DOHH2 (cell line): ENCODE measurements at regions not wholly inside any gene's neighbourhood (a gene's known extent, or its start where the extent isn't known, plus 50 kb on each side); places are given as distances from the start of the nearest gene placed in this dataset.

Experiments used
- H3F3A ChIP-seq: fragments of 200-600 bp; sonication (generic), shearing (Covaris generic); 2 replicates; pipeline ENCODE4 v1.6.0; 2016; ENCODE audit warnings: antibody characterized with exemption, mild to moderate bottlenecking; ENCODE audit not compliant: control insufficient read depth, insufficient read depth
- H3K27ac ChIP-seq: fragments of 200-600 bp; sonication (generic); 2 replicates; pipeline ENCODE4 v1.5.1; 2014; ENCODE audit warnings: low read depth, mild to moderate bottlenecking, low read length, moderate library complexity
- H3K27me3 ChIP-seq: fragments of 200-600 bp; sonication (generic); 2 replicates; pipeline ENCODE4 v1.6.1; 2014; ENCODE audit warnings: mild to moderate bottlenecking, low read length, mixed read lengths; ENCODE audit not compliant: control insufficient read depth
- H3K36me3 ChIP-seq: fragments of 200-600 bp; sonication (generic); 2 replicates; pipeline ENCODE4 v1.6.1; 2014; ENCODE audit warnings: mild to moderate bottlenecking, low read length, moderate library complexity, mixed read lengths; ENCODE audit not compliant: control insufficient read depth
- H3K4me1 ChIP-seq: fragments of 200-600 bp; sonication (generic); 2 replicates; pipeline ENCODE4 v1.6.1; 2014; ENCODE audit warnings: mild to moderate bottlenecking, low read length, mixed read lengths; ENCODE audit not compliant: control insufficient read depth
- H3K4me2 ChIP-seq: fragments of 200-600 bp; sonication (generic); 2 replicates; pipeline ENCODE4 v1.6.0; 2014; ENCODE audit warnings: mild to moderate bottlenecking, low read length, moderate library complexity
- H3K4me3 ChIP-seq: fragments of 200-600 bp; sonication (generic); 2 replicates; pipeline ENCODE4 v1.5.1; 2014; ENCODE audit warnings: mild to moderate bottlenecking, low read length, mixed read lengths
- H3K79me2 ChIP-seq: fragments of 200-600 bp; sonication (generic); 2 replicates; pipeline ENCODE4 v1.6.1; 2014; ENCODE audit warnings: mild to moderate bottlenecking, low read length, mixed read lengths; ENCODE audit not compliant: control insufficient read depth
- H3K9me2 ChIP-seq: fragments of 200-600 bp; sonication (generic); replicated peaks from 2 replicates; pipeline ENCODE4 v1.6.1; 2014; ENCODE audit warnings: mild to moderate bottlenecking, low read length, mixed read lengths; ENCODE audit not compliant: control insufficient read depth
- H3K9me3 ChIP-seq: fragments of 200-600 bp; sonication (generic); 2 replicates; pipeline ENCODE4 v1.6.1; 2014; ENCODE audit warnings: antibody characterized with exemption, low read length, mixed read lengths; ENCODE audit not compliant: control insufficient read depth, insufficient read depth
- H4K20me1 ChIP-seq: fragments of 200-600 bp; sonication (generic); 2 replicates; pipeline ENCODE4 v1.6.0; 2014; ENCODE audit warnings: low read depth, mild to moderate bottlenecking, antibody characterized with exemption, low read length, moderate library complexity; ENCODE audit not compliant: control insufficient read depth, insufficient read depth
- CTCF ChIP-seq: fragments of 200-600 bp; sonication (generic); IDR thresholded peaks from one replicate; pipeline ENCODE4 v1.5.1; 2014; ENCODE audit warnings: antibody characterized with exemption, mild to moderate bottlenecking, low read depth, low read length; ENCODE audit not compliant: poor library complexity, severe bottlenecking
- EZH2phosphoT487 ChIP-seq: fragments of 200-600 bp; sonication (generic); IDR thresholded peaks from 2 replicates; pipeline ENCODE4 v1.6.1; 2017; ENCODE audit warnings: borderline replicate concordance, mild to moderate bottlenecking, antibody characterized with exemption, low read length, moderate library complexity, mixed read lengths

- Histone ChIP-seq H3K4me1 (no peaks in the 10 kb centered on the region), H3F3A (no peaks in the 10 kb centered on the region), H4K20me1 (no peaks in the 10 kb centered on the region), H3K36me3 (no peaks in the 10 kb centered on the region), H3K27ac (no peak overlapping the region), H3K79me2 (no peaks in the 10 kb centered on the region), H3K4me3 (no peak overlapping the region), H3K9me3 (no peaks in the 10 kb centered on the region), H3K4me2 (no peak overlapping the region), H3K9me2 (no peaks in the 10 kb centered on the region), H3K27me3 (no peaks in the 10 kb centered on the region)
- TF ChIP-seq EZH2phosphoT487, result no peak
- no peak for TF ChIP-seq CTCF
Measured at GRCh38 chr4:180768610-180769009, 1474.6 kb upstream of the TENM3 start.

- Histone ChIP-seq H4K20me1 (no peaks in the 10 kb centered on the region), H3K27ac (no peak overlapping the region)
- TF ChIP-seq EZH2phosphoT487, result no peak
- TF ChIP-seq CTCF, result no peak
Measured at GRCh38 chr4:180769791-180770190, 1473.4 kb upstream of the TENM3 start.

GRCh38 chr4:180770265-180770664, 1472.9 kb upstream of the TENM3 start:
- Histone ChIP-seq H3K79me2 (no peaks in the 10 kb centered on the region), H3K36me3 (no peaks in the 10 kb centered on the region), H3F3A (no peaks in the 10 kb centered on the region), H3K9me2 (no peaks in the 10 kb centered on the region), H3K27ac (no peak overlapping the region), H3K4me2 (no peak overlapping the region), H4K20me1 (no peaks in the 10 kb centered on the region), H3K27me3 (no peaks in the 10 kb centered on the region), H3K4me3 (no peak overlapping the region), H3K9me3 (no peaks in the 10 kb centered on the region), H3K4me1 (no peaks in the 10 kb centered on the region)
- no peak for TF ChIP-seq EZH2phosphoT487

More at GRCh38 chr4:180769791-180770190, 1473.4 kb upstream of the TENM3 start:
- no peaks in the 10 kb centered on the region for H3K4me1 ChIP-seq
- H3K4me3 ChIP-seq, result no peak overlapping the region
- no peaks in the 10 kb centered on the region for H3K36me3 ChIP-seq
- H3K79me2 ChIP-seq, result no peaks in the 10 kb centered on the region
- no peaks in the 10 kb centered on the region for H3K9me3 ChIP-seq
- no peaks in the 10 kb centered on the region for H3K9me2 ChIP-seq
- H3K27me3 ChIP-seq, result no peaks in the 10 kb centered on the region
- H3F3A ChIP-seq, result no peaks in the 10 kb centered on the region
- no peak overlapping the region for H3K4me2 ChIP-seq

GRCh38 chr4:180784940-180785339, 1458.3 kb upstream of the TENM3 start:
- Histone ChIP-seq H3F3A (no peaks in the 10 kb centered on the region), H3K36me3 (no peaks in the 10 kb centered on the region), H3K9me2 (no peaks in the 10 kb centered on the region), H3K79me2 (no peaks in the 10 kb centered on the region), H3K9me3 (peaks cover 3% of the 10 kb centered on the region; the same call in 1 of the 2 replicates), H4K20me1 (no peaks in the 10 kb centered on the region), H3K4me2 (no peak overlapping the region), H3K4me1 (no peaks in the 10 kb centered on the region), H3K27me3 (no peaks in the 10 kb centered on the region), H3K4me3 (no peak overlapping the region), H3K27ac (no peak overlapping the region)
- TF ChIP-seq CTCF (no peak), EZH2phosphoT487 (no peak)
